GM12891 (cell line): ENCODE measurements at regions not wholly inside any gene's neighbourhood (a gene's known extent, or its start where the extent isn't known, plus 50 kb on each side); places are given as distances from the start of the nearest gene placed in this dataset.

Experiments used
- DNase-seq: peaks from one replicate; pipeline ENCODE4 v3.0.0; 2011; ENCODE audit warnings: low spot score; ENCODE audit not compliant: insufficient read length
- FAIRE-seq: peaks from 2 replicates; lab custom pipeline; 2011; peaks lifted over from hg19 to GRCh38; lab: Jason Lieb, UNC
- PAX5 ChIP-seq: IDR thresholded peaks from 2 replicates; pipeline ENCODE4 v1.6.1; 2011; ENCODE audit warnings: low read length, moderate library complexity, mild to moderate bottlenecking; ENCODE audit not compliant: insufficient read depth, severe bottlenecking
- POLR2A ChIP-seq: IDR thresholded peaks from 2 replicates; pipeline ENCODE4 v1.6.1; 2011; ENCODE audit warnings: low read depth, low read length, control low read depth
- POLR2AphosphoS5 ChIP-seq: IDR thresholded peaks from 2 replicates; pipeline ENCODE4 v1.6.1; 2011; ENCODE audit warnings: low read depth, low read length, control low read depth
- POU2F2 ChIP-seq: IDR thresholded peaks from 2 replicates; pipeline ENCODE4 v1.6.1; 2011; ENCODE audit warnings: low read depth, mild to moderate bottlenecking, control low read depth, low read length, moderate library complexity
- SPI1 ChIP-seq: IDR thresholded peaks from 2 replicates; pipeline ENCODE4 v1.6.1; 2011; ENCODE audit warnings: low read depth, low read length, control low read depth
- TAF1 ChIP-seq: IDR thresholded peaks from 2 replicates; pipeline ENCODE4 v1.6.1; 2011; ENCODE audit warnings: low read depth, low read length, control low read depth

DNA sequence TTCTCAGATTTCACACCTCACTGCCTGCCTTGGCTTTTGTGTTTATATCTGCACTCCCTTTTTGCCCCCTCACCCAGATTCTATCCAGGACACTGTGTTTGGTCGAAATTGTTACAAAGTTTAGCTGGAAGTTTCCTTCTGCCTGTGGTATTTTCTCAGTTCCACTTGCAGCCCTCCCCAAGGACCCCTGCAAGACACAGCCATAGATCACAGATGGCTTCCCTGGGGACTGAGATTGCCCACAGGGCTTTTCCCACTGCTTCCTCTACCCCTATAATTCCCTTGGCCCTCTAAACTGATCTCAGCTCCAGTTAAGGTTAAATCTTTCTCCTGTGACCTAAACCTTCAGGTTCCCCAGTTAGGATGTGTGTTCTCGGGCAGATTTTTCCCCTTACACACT lies 146.1 kb upstream of the C11orf87 start:
- no peak for TF ChIP-seq POLR2A
- no peak for TF ChIP-seq POLR2AphosphoS5
- TF ChIP-seq PAX5, result no peak
- no peak for TF ChIP-seq TAF1
- TF ChIP-seq SPI1, result no peak
- TF ChIP-seq POU2F2, result no peak
- no peak for DNase-seq
- no peak for FAIRE-seq

DNA sequence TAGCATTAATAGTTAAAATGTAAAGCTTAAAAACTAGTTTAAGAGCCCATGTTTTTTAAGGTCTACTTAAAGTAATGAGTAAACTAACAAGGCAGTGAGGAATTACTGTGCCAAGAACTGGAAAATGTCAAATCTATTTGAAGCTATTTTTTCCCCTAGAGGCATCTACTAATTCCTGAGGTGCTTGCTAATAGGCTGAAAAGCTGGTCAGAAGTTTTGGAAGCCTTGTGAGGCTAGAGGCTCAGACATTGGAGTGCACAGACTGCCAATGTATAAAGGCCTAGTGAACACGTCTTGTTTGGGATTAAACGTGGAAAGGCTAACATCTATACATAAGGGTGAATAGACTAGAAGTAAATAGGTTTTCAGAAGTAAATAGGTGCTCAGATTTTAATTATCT lies 136.5 kb upstream of the C11orf87 start:
- FAIRE-seq, result no peak

GRCh38 chr11:109291553-109291952 lies 130.4 kb upstream of the C11orf87 start:
- FAIRE-seq, result no peak
- no peak for DNase-seq
- no peak for TF ChIP-seq POLR2AphosphoS5
- TF ChIP-seq PAX5, result no peak
- no peak for TF ChIP-seq SPI1
- TF ChIP-seq POU2F2, result no peak
- no peak for TF ChIP-seq POLR2A
- no peak for TF ChIP-seq TAF1

More for the DNA sequence above, 136.5 kb upstream of the C11orf87 start:
- no peak for TF ChIP-seq TAF1
- no peak for TF ChIP-seq POU2F2
- no peak for TF ChIP-seq SPI1
- no peak for TF ChIP-seq POLR2AphosphoS5
- no peak for TF ChIP-seq PAX5
- TF ChIP-seq POLR2A, result no peak
- no peak for DNase-seq

- no peak for DNase-seq
- FAIRE-seq, result no peak
- TF ChIP-seq POLR2A, result no peak
- TF ChIP-seq SPI1, result no peak
- no peak for TF ChIP-seq PAX5
- TF ChIP-seq TAF1, result no peak
- TF ChIP-seq POU2F2, result no peak
- no peak for TF ChIP-seq POLR2AphosphoS5
These were observed 123.1 kb upstream of the C11orf87 start for GRCh38 chr11:109298865-109299264.

DNA sequence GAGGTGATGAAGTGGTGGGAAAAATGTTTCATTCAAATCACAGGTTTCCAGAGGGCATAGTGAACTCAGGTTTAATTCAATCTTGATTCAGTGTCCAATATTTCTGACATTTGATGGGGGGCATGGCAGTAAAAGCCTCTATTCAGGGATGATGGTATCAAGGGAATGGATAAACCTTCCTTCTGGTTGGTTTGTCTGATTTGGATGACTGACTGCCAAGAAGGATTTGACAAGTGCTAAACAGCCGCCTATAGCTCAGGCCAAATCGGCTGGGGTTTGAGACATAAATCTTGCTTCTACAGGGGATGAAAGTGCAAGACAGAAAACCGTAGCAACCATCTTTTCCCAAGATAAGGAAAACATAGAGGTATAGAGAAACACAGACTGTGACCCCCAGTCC lies 121.8 kb upstream of the C11orf87 start:
- TF ChIP-seq POU2F2 (no peak), POLR2AphosphoS5 (no peak), TAF1 (no peak), SPI1 (no peak)
- DNase-seq (no peak), FAIRE-seq (no peak)

- DNase-seq, result no peak
- TF ChIP-seq POLR2A, result no peak
- TF ChIP-seq TAF1, result no peak
- no peak for TF ChIP-seq PAX5
- no peak for TF ChIP-seq POLR2AphosphoS5
- TF ChIP-seq SPI1, result no peak
- no peak for TF ChIP-seq POU2F2
- no peak for FAIRE-seq
These were observed 119.2 kb upstream of the C11orf87 start for GRCh38 chr11:109302591-109303334.

DNA sequence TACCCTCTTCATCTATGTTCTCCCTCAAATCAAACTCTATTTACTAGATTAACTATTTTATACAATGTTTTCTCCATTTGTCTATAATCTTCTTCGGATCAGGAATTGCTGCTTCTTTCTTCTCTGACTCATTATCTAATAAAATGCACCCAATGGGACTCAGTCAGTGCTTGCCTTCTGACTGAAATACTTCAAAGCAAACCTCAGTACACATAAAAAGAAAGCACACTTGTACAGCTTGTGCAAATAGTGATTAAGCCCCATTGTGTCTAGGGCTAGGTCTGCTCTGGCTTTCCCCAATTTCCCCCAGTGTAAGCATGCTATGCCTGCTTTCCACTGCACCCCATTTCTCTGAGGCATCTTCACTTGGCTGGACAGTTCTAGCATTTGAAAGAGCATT lies 118.6 kb upstream of the C11orf87 start:
- TF ChIP-seq TAF1 (no peak), POLR2A (no peak), POU2F2 (no peak), SPI1 (no peak)
- FAIRE-seq, result no peak
- DNase-seq, result no peak

DNA sequence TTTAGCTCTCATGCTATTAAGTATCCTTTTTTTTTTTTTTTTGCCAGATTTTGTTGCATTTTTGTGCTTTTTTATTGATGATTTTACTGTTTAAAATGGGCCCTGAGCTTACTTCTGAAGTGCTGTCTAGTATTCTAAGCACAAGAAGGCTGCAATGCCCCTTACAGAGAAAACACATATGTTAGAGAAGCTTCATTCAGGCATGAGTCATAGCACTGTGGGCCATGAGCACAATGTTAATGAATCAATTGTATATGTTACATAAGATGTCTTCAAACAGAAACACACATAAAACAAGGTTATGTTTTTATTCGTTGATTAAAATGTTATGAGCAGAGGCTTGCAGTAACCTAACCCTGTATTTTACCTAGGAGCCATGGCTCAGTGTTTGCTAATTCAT lies 117.8 kb upstream of the C11orf87 start:
- DNase-seq (no peak), FAIRE-seq (no peak)

DNA sequence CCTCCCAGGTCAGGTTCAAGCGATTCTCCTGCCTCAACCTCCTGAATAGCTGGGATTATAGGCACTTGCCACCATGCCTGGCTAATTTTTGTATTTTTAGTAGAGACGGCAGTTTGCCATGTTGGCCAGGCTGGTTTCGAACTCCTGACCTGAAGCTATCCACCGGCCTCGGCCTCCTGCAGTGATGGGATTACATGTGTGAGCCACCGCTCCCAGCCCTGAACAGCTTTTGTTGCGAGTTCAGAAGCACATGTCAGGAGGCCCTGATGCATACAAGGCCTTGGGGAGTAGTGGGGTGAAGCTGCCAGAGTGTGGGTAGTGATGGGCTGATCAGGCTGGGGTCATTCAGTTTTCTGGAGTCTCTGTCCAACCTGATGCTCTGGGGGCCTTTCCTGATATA lies 117.0 kb upstream of the C11orf87 start:
- no peak for FAIRE-seq
- TF ChIP-seq POLR2A (no peak), PAX5 (no peak), SPI1 (no peak), POLR2AphosphoS5 (no peak), TAF1 (no peak), POU2F2 (no peak)
- no peak for DNase-seq

More for the DNA sequence above, 117.8 kb upstream of the C11orf87 start:
- TF ChIP-seq POLR2A, result no peak
- TF ChIP-seq PAX5, result no peak
- no peak for TF ChIP-seq POU2F2
- TF ChIP-seq POLR2AphosphoS5, result no peak
- no peak for TF ChIP-seq TAF1
- TF ChIP-seq SPI1, result no peak

DNA sequence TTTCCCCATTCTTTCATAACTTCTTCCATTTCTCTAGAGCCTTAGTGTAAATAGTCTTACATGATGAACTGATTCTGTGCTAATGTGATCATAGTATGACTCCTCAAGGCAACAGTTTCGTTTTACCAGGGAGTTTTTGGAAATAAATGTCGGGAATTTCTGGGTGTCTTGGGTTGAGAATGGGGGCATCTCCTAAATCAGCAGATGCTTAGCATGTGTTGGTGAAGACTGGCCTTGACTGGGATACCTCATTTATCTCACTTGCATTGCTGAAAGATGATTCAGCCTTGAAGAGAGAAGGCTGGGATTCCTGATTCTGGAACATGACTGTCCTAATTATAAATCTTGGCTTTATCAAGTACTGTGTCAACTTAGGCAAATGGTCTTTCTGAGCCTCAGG lies 115.7 kb upstream of the C11orf87 start:
- no peak for DNase-seq
- FAIRE-seq, result no peak
- TF ChIP-seq POLR2A (no peak), PAX5 (no peak), POLR2AphosphoS5 (no peak), SPI1 (no peak), POU2F2 (no peak), TAF1 (no peak)
